ENCODE measurements at regions not wholly inside any gene's neighbourhood (a gene's known extent, or its start where the extent isn't known, plus 50 kb on each side); places are given as distances from the start of the nearest gene placed in this dataset.
"Not testable (repeated sequence)": the region's sequence is repeated elsewhere in the genome, so short reads cannot be mapped to it uniquely, and the experiment has no call there.

- Mint-ChIP-seq H3K36me3 (ENCODE audit: low read depth) (no peaks in the 10 kb centered on the region), H3K27ac (no peak overlapping the region), H3K9me3 (no peaks in the 10 kb centered on the region; the same call in 1 of the 2 replicates), H3K27me3 (ENCODE audit: insufficient read depth) (no peaks in the 10 kb centered on the region), H3K4me3 (no peak overlapping the region), H3K4me1 (ENCODE audit: low read depth) (no peaks in the 10 kb centered on the region)
- TF ChIP-seq CTCF (IDR thresholded peaks at IDR 0.05), result no peak
- no peak for DNase-seq
These were observed 533.6 kb upstream of the HTR2C start for GRCh38 chrX:114050075-114050796.

- Mint-ChIP-seq H3K36me3 (ENCODE audit: low read depth) (no peaks in the 10 kb centered on the region), H3K27ac (no peak overlapping the region), H3K9me3 (no peaks in the 10 kb centered on the region; the same call in 1 of the 2 replicates), H3K4me3 (no peak overlapping the region), H3K4me1 (ENCODE audit: low read depth) (no peaks in the 10 kb centered on the region), H3K27me3 (ENCODE audit: insufficient read depth) (no peaks in the 10 kb centered on the region)
- no peak for TF ChIP-seq CTCF (IDR thresholded peaks at IDR 0.05)
- no peak for DNase-seq
These were observed 534.8 kb upstream of the HTR2C start for GRCh38 chrX:114049063-114049462.

- H3K27me3 Mint-ChIP-seq (ENCODE audit: insufficient read depth), result no peaks in the 10 kb centered on the region
- H3K4me1 Mint-ChIP-seq (ENCODE audit: low read depth), result no peaks in the 10 kb centered on the region
- no peak for TF ChIP-seq CTCF (IDR thresholded peaks at IDR 0.05)
- no peak overlapping the region for H3K4me3 Mint-ChIP-seq
- no peak overlapping the region for H3K27ac Mint-ChIP-seq
- no peak for DNase-seq
- H3K36me3 Mint-ChIP-seq (ENCODE audit: low read depth), result no peaks in the 10 kb centered on the region
- no peaks in the 10 kb centered on the region; the same call in 1 of the 2 replicates for H3K9me3 Mint-ChIP-seq
These were observed 536.3 kb upstream of the HTR2C start for GRCh38 chrX:114047558-114047957.

GRCh38 chrX:114046695-114047279 lies 537.1 kb upstream of the HTR2C start:
- Mint-ChIP-seq H3K36me3 (ENCODE audit: low read depth) (no peaks in the 10 kb centered on the region), H3K27ac (no peak overlapping the region), H3K4me1 (ENCODE audit: low read depth) (no peaks in the 10 kb centered on the region), H3K27me3 (ENCODE audit: insufficient read depth) (no peaks in the 10 kb centered on the region; the same call in 1 of the 2 replicates), H3K9me3 (no peaks in the 10 kb centered on the region; the same call in 1 of the 2 replicates), H3K4me3 (no peak overlapping the region)
- TF ChIP-seq CTCF (IDR thresholded peaks at IDR 0.05), result no peak
- DNase-seq, result no peak

GRCh38 chrX:114041470-114041869 lies 542.4 kb upstream of the HTR2C start:
- H3K36me3 Mint-ChIP-seq (ENCODE audit: low read depth); H3K27me3 Mint-ChIP-seq (ENCODE audit: insufficient read depth); DNase-seq; H3K9me3 Mint-ChIP-seq; H3K4me3 Mint-ChIP-seq; H3K4me1 Mint-ChIP-seq (ENCODE audit: low read depth); H3K27ac Mint-ChIP-seq: not testable (repeated sequence)

- H3K36me3 Mint-ChIP-seq (ENCODE audit: low read depth); H3K27ac Mint-ChIP-seq; H3K27me3 Mint-ChIP-seq (ENCODE audit: insufficient read depth); DNase-seq; H3K4me1 Mint-ChIP-seq (ENCODE audit: low read depth); H3K9me3 Mint-ChIP-seq; H3K4me3 Mint-ChIP-seq: not testable (repeated sequence)
These were observed 543.1 kb upstream of the HTR2C start for GRCh38 chrX:114040661-114041269.

- not testable (repeated sequence) for H3K27me3 Mint-ChIP-seq (ENCODE audit: insufficient read depth); H3K9me3 Mint-ChIP-seq; H3K27ac Mint-ChIP-seq; H3K4me1 Mint-ChIP-seq (ENCODE audit: low read depth); H3K36me3 Mint-ChIP-seq (ENCODE audit: low read depth); H3K4me3 Mint-ChIP-seq; DNase-seq
These were observed 543.8 kb upstream of the HTR2C start for GRCh38 chrX:114040111-114040510.

All from HFFc6 (cell line).